Ishikawa (cell line): ENCODE measurements at regions not wholly inside any gene's neighbourhood (a gene's known extent, or its start where the extent isn't known, plus 50 kb on each side); places are given as distances from the start of the nearest gene placed in this dataset.

Experiments
- CEBPB ChIP-seq: IDR thresholded peaks from 2 replicates; pipeline ENCODE4 v1.6.1; 2012
- CREB1 ChIP-seq: IDR thresholded peaks from 2 replicates; pipeline ENCODE4 v1.6.1; 2012; ENCODE audit warnings: low read depth
- EGR1 ChIP-seq: IDR thresholded peaks from 2 replicates; pipeline ENCODE4 v1.6.1; 2012
- EP300 ChIP-seq: IDR thresholded peaks from 2 replicates; pipeline ENCODE4 v1.6.1; 2012; ENCODE audit warnings: borderline replicate concordance
- FOXM1 ChIP-seq: IDR thresholded peaks from 2 replicates; pipeline ENCODE4 v1.6.1; 2012; ENCODE audit warnings: low read depth, borderline replicate concordance
- NFIC ChIP-seq: IDR thresholded peaks from 2 replicates; pipeline ENCODE4 v1.6.1; 2012
- RAD21 ChIP-seq: IDR thresholded peaks from 2 replicates; pipeline ENCODE4 v1.6.1; 2012; ENCODE audit warnings: low read depth
- REST ChIP-seq: IDR thresholded peaks from 2 replicates; pipeline ENCODE4 v1.6.1; 2012; ENCODE audit warnings: low read depth, mild to moderate bottlenecking
- TAF1 ChIP-seq: IDR thresholded peaks from 2 replicates; pipeline ENCODE4 v1.6.1; 2012; ENCODE audit warnings: low read depth, mild to moderate bottlenecking
- TCF12 ChIP-seq: IDR thresholded peaks from 2 replicates; pipeline ENCODE4 v1.6.1; 2012; ENCODE audit warnings: low read depth
- TEAD4 ChIP-seq: IDR thresholded peaks from 2 replicates; pipeline ENCODE4 v1.6.1; 2012
- USF1 ChIP-seq: IDR thresholded peaks from 2 replicates; pipeline ENCODE4 v1.6.1; 2012
- YY1 ChIP-seq: IDR thresholded peaks from 2 replicates; pipeline ENCODE4 v1.6.1; 2012; ENCODE audit warnings: low read depth
- ZBTB7A ChIP-seq: IDR thresholded peaks from 2 replicates; pipeline ENCODE4 v1.6.1; 2012; ENCODE audit warnings: low read depth
- TF ChIP-seq, protein P1 (sequence below): IDR thresholded peaks from 2 replicates; pipeline ENCODE4 v1.6.1; 2012

GRCh38 chr2:204024503-204024902 is 87.9 kb downstream of the ICOS start:
- TF ChIP-seq CEBPB (no peak), ZBTB7A (no peak), NFIC (no peak), USF1 (no peak), RAD21 (peak; percentile 76)

- TF ChIP-seq TEAD4 = no peak
- TF ChIP-seq RAD21 = no peak
- TF ChIP-seq EP300 = no peak
- TF ChIP-seq CREB1 = no peak
- no peak for TF ChIP-seq TCF12
- TF ChIP-seq EGR1 = no peak
- TF ChIP-seq REST = no peak
- no peak for TF ChIP-seq USF1
- TF ChIP-seq FOXM1 = no peak
- no peak for TF ChIP-seq ZBTB7A
Observed at GRCh38 chr2:204024906-204025475, 88.4 kb downstream of the ICOS start.

DNA sequence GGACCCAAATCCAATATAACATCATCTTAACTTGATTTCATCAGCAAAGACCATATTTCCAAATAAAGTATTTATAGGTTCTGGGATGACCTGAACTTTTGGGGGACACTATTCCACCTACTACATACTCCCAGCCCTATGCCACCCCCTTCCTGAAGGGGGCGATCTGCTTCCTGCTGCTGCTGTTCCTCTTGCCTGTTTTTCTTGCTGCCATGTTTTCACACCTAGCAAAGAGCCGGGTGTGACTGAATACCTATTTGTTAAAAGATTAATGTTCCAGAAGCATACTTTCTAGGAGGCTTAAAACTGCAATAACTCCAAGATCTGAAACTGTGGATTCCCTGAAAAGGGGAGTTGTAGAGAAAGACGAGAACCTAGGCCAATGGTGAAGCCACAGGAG is 89.7 kb downstream of the ICOS start:
- TF ChIP-seq TAF1 (no peak), EP300 (no peak)

- TF ChIP-seq REST (no peak), YY1 (no peak), TAF1 (no peak), FOXM1 (no peak), CEBPB (no peak), EGR1 (no peak), TCF12 (no peak)
- TF ChIP-seq, protein P1, sequence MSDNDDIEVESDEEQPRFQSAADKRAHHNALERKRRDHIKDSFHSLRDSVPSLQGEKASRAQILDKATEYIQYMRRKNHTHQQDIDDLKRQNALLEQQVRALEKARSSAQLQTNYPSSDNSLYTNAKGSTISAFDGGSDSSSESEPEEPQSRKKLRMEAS = no peak
Observed at GRCh38 chr2:204027091-204027490, 90.5 kb downstream of the ICOS start.

GRCh38 chr2:204030322-204030721 is 93.8 kb downstream of the ICOS start:
- no peak for TF ChIP-seq FOXM1
- no peak for TF ChIP-seq EGR1
- TF ChIP-seq REST = no peak
- TF ChIP-seq NFIC = no peak
- TF ChIP-seq TAF1 = no peak
- TF ChIP-seq YY1 = no peak
- no peak for TF ChIP-seq TCF12
- TF ChIP-seq, protein P1 = no peak
- TF ChIP-seq TEAD4 = no peak
- no peak for TF ChIP-seq ZBTB7A
- TF ChIP-seq USF1 = no peak
- TF ChIP-seq CREB1 = no peak
- no peak for TF ChIP-seq CEBPB
- TF ChIP-seq RAD21 = no peak
- no peak for TF ChIP-seq EP300
